HEK293 (cell line): ENCODE measurements at regions not wholly inside any gene's neighbourhood (a gene's known extent, or its start where the extent isn't known, plus 50 kb on each side); places are given as distances from the start of the nearest gene placed in this dataset.

Experiments
- CTCF ChIA-PET: fragments of 350-600 bp; formaldehyde crosslinking; extraction: SDS; loops from one replicate; lab custom pipeline; 2021; ENCODE audit warnings: antibody characterized with exemption; lab: Yijun Ruan, JAX
- POLR2A ChIA-PET: fragments of 300-600 bp; formaldehyde crosslinking; extraction: SDS; loops from one replicate; lab custom pipeline; 2020; ENCODE audit warnings: antibody characterized with exemption, inconsistent platforms; lab: Yijun Ruan, JAX
- H3K27ac ChIP-seq: fragments of 200-500 bp; sonication (Bioruptor generic); 2 replicates; pipeline ENCODE4 v1.5.1; 2014; ENCODE audit warnings: low read depth, low read length, control low read depth, inconsistent platforms; ENCODE audit errors: extremely low read depth
- H3K36me3 ChIP-seq, 2 experiments: fragments of 200-500 bp in 1 of 2; sonication (Bioruptor generic) in 1 of 2; 1 replicate in 1 of 2; 2 replicates in 1 of 2; pipeline ENCODE4 v1.5.1; 2014 to 2017; ENCODE audit warnings: inconsistent platforms in 2 of 2, low read length in 2 of 2; ENCODE audit not compliant: control insufficient read depth in 2 of 2, insufficient read depth in 1 of 2
- H3K4me1 ChIP-seq: fragments of 200-500 bp; sonication (Bioruptor generic); 2 replicates; pipeline ENCODE4 v1.5.1; 2014; ENCODE audit warnings: mild to moderate bottlenecking, low read length, inconsistent platforms; ENCODE audit not compliant: control insufficient read depth, insufficient read depth
- H3K4me3 ChIP-seq: 2 replicates; pipeline ENCODE4 v1.5.1; 2011; ENCODE audit warnings: low read depth, mild to moderate bottlenecking, control low read depth, low read length, moderate library complexity
- H3K9me3 ChIP-seq: fragments of 200-500 bp; sonication (Bioruptor generic); 2 replicates; pipeline ENCODE4 v1.5.1; 2014; ENCODE audit warnings: low read depth, low read length, inconsistent platforms; ENCODE audit not compliant: control insufficient read depth, insufficient read depth
- BCL11B ChIP-seq: fragments of 450-650 bp; formaldehyde crosslinking; IDR thresholded peaks from 2 replicates; pipeline ENCODE4 v1.5.1; 2016; ENCODE audit warnings: low read depth, missing biosample characterization, missing genetic modification characterization
- GFI1B ChIP-seq: fragments of 450-650 bp; formaldehyde crosslinking; IDR thresholded peaks from 2 replicates; pipeline ENCODE4 v1.5.1; 2016; ENCODE audit warnings: missing biosample characterization, missing genetic modification characterization
- SP2 ChIP-seq: fragments of 450-650 bp; formaldehyde crosslinking; IDR thresholded peaks from 2 replicates; pipeline ENCODE4 v1.5.1; 2016; ENCODE audit warnings: missing biosample characterization, missing genetic modification characterization
- SP3 ChIP-seq: fragments of 450-650 bp; formaldehyde crosslinking; IDR thresholded peaks from 2 replicates; pipeline ENCODE4 v1.5.1; 2016; ENCODE audit warnings: missing biosample characterization, missing genetic modification characterization
- TCF7L2 ChIP-seq: IDR thresholded peaks from 2 replicates; pipeline ENCODE4 v1.6.1; 2011; ENCODE audit warnings: low read depth, mild to moderate bottlenecking, inconsistent platforms, low read length, moderate library complexity, borderline replicate concordance
- ZEB2 ChIP-seq: fragments of 450-650 bp; formaldehyde crosslinking; IDR thresholded peaks from 2 replicates; pipeline ENCODE4 v1.5.1; 2016; ENCODE audit warnings: missing biosample characterization, missing genetic modification characterization
- ZNF169 ChIP-seq: fragments of 450-650 bp; formaldehyde crosslinking; IDR thresholded peaks from 2 replicates; pipeline ENCODE4 v1.5.1; 2016; ENCODE audit warnings: missing biosample characterization, missing genetic modification characterization
- ZNF311 ChIP-seq: fragments of 450-650 bp; formaldehyde crosslinking; IDR thresholded peaks from 2 replicates; pipeline ENCODE4 v1.5.1; 2017; ENCODE audit warnings: missing biosample characterization, missing genetic modification characterization, borderline replicate concordance
- ZNF324 ChIP-seq: fragments of 450-650 bp; formaldehyde crosslinking; IDR thresholded peaks from 2 replicates; pipeline ENCODE4 v1.5.1; 2016; ENCODE audit warnings: missing biosample characterization, missing genetic modification characterization
- ZNF335 ChIP-seq: fragments of 450-650 bp; formaldehyde crosslinking; conservative IDR thresholded peaks from 2 replicates; pipeline ENCODE4 v1.5.1; 2016; ENCODE audit warnings: missing biosample characterization, missing genetic modification characterization
- ZNF341 ChIP-seq: fragments of 450-650 bp; formaldehyde crosslinking; IDR thresholded peaks from 2 replicates; pipeline ENCODE4; 2016; ENCODE audit warnings: low read depth, missing biosample characterization, missing genetic modification characterization
- ZNF48 ChIP-seq: fragments of 450-650 bp; formaldehyde crosslinking; IDR thresholded peaks from 2 replicates; pipeline ENCODE4 v1.5.1; 2016; ENCODE audit warnings: missing biosample characterization, missing genetic modification characterization
- ZNF513 ChIP-seq: fragments of 450-650 bp; IDR thresholded peaks from 2 replicates; pipeline ENCODE4 v1.5.1; 2018; ENCODE audit warnings: missing biosample characterization, missing genetic modification characterization
- ZNF518A ChIP-seq: fragments of 450-650 bp; formaldehyde crosslinking; conservative IDR thresholded peaks from 2 replicates; pipeline ENCODE4 v1.5.1; 2016; ENCODE audit warnings: low read depth, missing biosample characterization, missing genetic modification characterization
- ZNF600 ChIP-seq: fragments of 450-650 bp; formaldehyde crosslinking; IDR thresholded peaks from 2 replicates; pipeline ENCODE4 v1.5.1; 2016; ENCODE audit warnings: missing biosample characterization, missing genetic modification characterization
- ZNF629 ChIP-seq: fragments of 450-650 bp; formaldehyde crosslinking; IDR thresholded peaks from 2 replicates; pipeline ENCODE4 v1.5.1; 2017; ENCODE audit warnings: missing biosample characterization, missing genetic modification characterization
- ZNF660 ChIP-seq: fragments of 450-650 bp; IDR thresholded peaks from 2 replicates; pipeline ENCODE4 v1.5.1; 2018; ENCODE audit warnings: missing biosample characterization, mild to moderate bottlenecking, missing genetic modification characterization
- TF ChIP-seq, protein P1 (sequence below): fragments of 450-650 bp; formaldehyde crosslinking; IDR thresholded peaks from 2 replicates; pipeline ENCODE4 v1.5.1; 2016; ENCODE audit warnings: missing biosample characterization, missing genetic modification characterization, low read depth

- no peak for TF ChIP-seq ZNF311
- no peak for TF ChIP-seq ZNF600
- no peak for TF ChIP-seq ZNF48 (tag by site-specific recombination)
- TF ChIP-seq ZNF660 (tag by site-specific recombination), result no peak
- TF ChIP-seq SP3, result no peak
- TF ChIP-seq ZNF324 (tag by site-specific recombination), result no peak
- no peak for TF ChIP-seq ZNF341 (tag by site-specific recombination)
- no peak for TF ChIP-seq SP2
- TF ChIP-seq ZNF335 (tag by site-specific recombination), result no peak
Measured at GRCh38 chr5:34516686-34517085, 139.4 kb upstream of the RAI14 start (continued).

DNA sequence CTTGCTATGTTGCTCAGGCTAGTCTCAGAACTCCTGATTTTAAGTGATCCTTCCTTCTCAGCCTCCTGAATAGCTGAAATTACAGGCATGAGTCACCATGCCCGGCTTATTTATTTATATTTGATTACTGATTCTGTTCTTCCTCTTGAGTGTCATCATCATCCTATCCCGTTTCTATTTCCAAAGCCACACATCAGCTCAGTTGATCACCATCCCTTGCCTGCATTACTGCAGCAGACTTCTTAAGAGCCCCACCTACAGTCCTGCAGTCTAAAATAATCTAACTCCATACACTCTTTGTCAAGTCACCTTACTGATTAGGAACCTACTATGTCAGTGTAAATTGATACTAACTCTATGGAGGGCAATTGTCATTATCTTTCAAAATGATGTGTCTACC lies 138.9 kb upstream of the RAI14 start:
- Histone ChIP-seq H3K4me3 (no peak overlapping the region), H3K36me3 (no peaks in the 10 kb centered on the region), H3K27ac (no peak overlapping the region), H3K4me1 (peaks cover 2% of the 10 kb centered on the region; the same call in 1 of the 2 replicates), H3K9me3 (no peaks in the 10 kb centered on the region)
- TF ChIP-seq, protein P1, sequence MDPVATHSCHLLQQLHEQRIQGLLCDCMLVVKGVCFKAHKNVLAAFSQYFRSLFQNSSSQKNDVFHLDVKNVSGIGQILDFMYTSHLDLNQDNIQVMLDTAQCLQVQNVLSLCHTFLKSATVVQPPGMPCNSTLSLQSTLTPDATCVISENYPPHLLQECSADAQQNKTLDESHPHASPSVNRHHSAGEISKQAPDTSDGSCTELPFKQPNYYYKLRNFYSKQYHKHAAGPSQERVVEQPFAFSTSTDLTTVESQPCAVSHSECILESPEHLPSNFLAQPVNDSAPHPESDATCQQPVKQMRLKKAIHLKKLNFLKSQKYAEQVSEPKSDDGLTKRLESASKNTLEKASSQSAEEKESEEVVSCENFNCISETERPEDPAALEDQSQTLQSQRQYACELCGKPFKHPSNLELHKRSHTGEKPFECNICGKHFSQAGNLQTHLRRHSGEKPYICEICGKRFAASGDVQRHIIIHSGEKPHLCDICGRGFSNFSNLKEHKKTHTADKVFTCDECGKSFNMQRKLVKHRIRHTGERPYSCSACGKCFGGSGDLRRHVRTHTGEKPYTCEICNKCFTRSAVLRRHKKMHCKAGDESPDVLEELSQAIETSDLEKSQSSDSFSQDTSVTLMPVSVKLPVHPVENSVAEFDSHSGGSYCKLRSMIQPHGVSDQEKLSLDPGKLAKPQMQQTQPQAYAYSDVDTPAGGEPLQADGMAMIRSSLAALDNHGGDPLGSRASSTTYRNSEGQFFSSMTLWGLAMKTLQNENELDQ (tag by site-specific recombination), result no peak
- TF ChIP-seq GFI1B (tag by site-specific recombination) (no peak), ZNF629 (tag by site-specific recombination) (peak; percentile 33; the same call in 1 of the 2 replicates), ZNF513 (0 out of 2 replicates have a peak, but pooled peaks have one; percentile 36), TCF7L2 (no peak), ZNF169 (tag by site-specific recombination) (no peak), ZNF660 (tag by site-specific recombination) (0 out of 2 replicates have a peak, but pooled peaks have one; percentile 39), ZEB2 (tag by site-specific recombination) (0 out of 2 replicates have a peak, but pooled peaks have one; percentile 37), BCL11B (tag by site-specific recombination) (no peak), ZNF335 (tag by site-specific recombination) (peak; percentile 39), ZNF518A (tag by site-specific recombination) (no peak)
- CTCF ChIA-PET, result interaction anchor here (0.6 to 3.8 kb wide), 3 partner anchors 214 to 873 kb away, joined by 3 to 18 read pairs (median 4); no protein-coding TSS in a partner anchor
- POLR2A ChIA-PET, result no interaction called here
